ENCODE measurements at regions not wholly inside any gene's neighbourhood (a gene's known extent, or its start where the extent isn't known, plus 50 kb on each side); places are given as distances from the start of the nearest gene placed in this dataset.

- no peak overlapping the region for H2AFZ ChIP-seq (ENCODE audit: low read length)
These were observed 1350.9 kb downstream of the OTOL1 start for GRCh38 chr3:162847511-162847910.

More at GRCh38 chr3:162847511-162847910, 1350.9 kb downstream of the OTOL1 start:
- Histone ChIP-seq H4K91ac (ENCODE audit: insufficient read length, low read depth, low read length) (no peak overlapping the region), H3K18ac (ENCODE audit: insufficient read length, low read depth, low read length) (no peak overlapping the region), H2BK12ac (ENCODE audit: insufficient read length, low read depth, low read length) (no peak overlapping the region), H3T11ph (ENCODE audit: low read length) (no peak overlapping the region), H3K23ac (ENCODE audit: insufficient read length, low read depth, low read length) (no peak overlapping the region), H3K79me2 (ENCODE audit: insufficient read depth, low read length) (no peaks in the 10 kb centered on the region), H2BK20ac (ENCODE audit: low read depth, low read length, poor library complexity, severe bottlenecking) (no peak overlapping the region), H4K8ac (replicated peaks; ENCODE audit: insufficient read length, low read depth, low read length) (no peak overlapping the region), H4K5ac (ENCODE audit: insufficient read length, low read depth, low read length) (no peak overlapping the region), H3K4me1 (ENCODE audit: insufficient read depth, low read length) (no peaks in the 10 kb centered on the region), H3K9ac (ENCODE audit: extremely low read depth, insufficient read length, low read length) (no peak overlapping the region), H2AK5ac (ENCODE audit: insufficient read length, low read length) (no peak overlapping the region), H3K27ac (ENCODE audit: insufficient read length, low read depth, low read length) (no peak overlapping the region), H2BK120ac (ENCODE audit: low read depth, low read length, poor library complexity, severe bottlenecking) (no peak overlapping the region), H3K79me1 (ENCODE audit: insufficient read depth, low read depth, low read length, poor library complexity, severe bottlenecking) (no peaks in the 10 kb centered on the region), H3K14ac (ENCODE audit: insufficient read depth, low read length) (no peak overlapping the region), H2BK15ac (ENCODE audit: low read depth, low read length) (no peak overlapping the region), H4K20me1 (ENCODE audit: control insufficient read depth, insufficient read depth, insufficient read length) (no peaks in the 10 kb centered on the region), H3K27me3 (ENCODE audit: insufficient read depth, low read length) (no peaks in the 10 kb centered on the region), H3K9me3 (ENCODE audit: control insufficient read depth, low read depth, low read length) (no peaks in the 10 kb centered on the region), H3K4me2 (ENCODE audit: insufficient read depth, insufficient read length, low read length) (no peak overlapping the region), H3K23me2 (ENCODE audit: insufficient read length, low read depth, low read length, poor library complexity, severe bottlenecking) (no peaks in the 10 kb centered on the region), H3K4ac (ENCODE audit: low read depth, low read length) (no peak overlapping the region), H2BK5ac (ENCODE audit: insufficient read length, low read length) (no peak overlapping the region), H3K56ac (ENCODE audit: insufficient read length, low read depth, low read length) (no peak overlapping the region)
- Mint-ChIP-seq H3K4me3 (no peak overlapping the region), H3K4me1 (no peaks in the 10 kb centered on the region), H3K9me3 (no peaks in the 10 kb centered on the region; a peak in 1 of 5 replicates), H3K36me3 (ENCODE audit: insufficient read depth in 1 of 3, low read depth in 3 of 3) (no peaks in the 10 kb centered on the region), H3K27ac (no peak overlapping the region), H3K27me3 (ENCODE audit: low read depth) (no peaks in the 10 kb centered on the region)
- DNase-seq, result no peak
- TF ChIP-seq CTCF (conservative IDR thresholded peaks at IDR 0.05), result no peak

Data from H9 (cell line).